HepG2 (cell line): ENCODE measurements at regions not wholly inside any gene's neighbourhood (a gene's known extent, or its start where the extent isn't known, plus 50 kb on each side); places are given as distances from the start of the nearest gene placed in this dataset.
"Not testable (repeated sequence)": the region's sequence is repeated elsewhere in the genome, so short reads cannot be mapped to it uniquely, and the experiment has no call there.

Source experiments
- ATAC-seq: fragments of 200-7000 bp; cut with Tn5 transposase; 3 replicates; pipeline ENCODE4 v1.9.1; 2020; ENCODE audit warnings: mild to moderate bottlenecking, moderate library complexity
- BruUV-seq: library from RNA; stranded (reverse); fragments of 400-500 nt; replicated peaks from 2 replicates; lab custom pipeline; 2021; lab: Mats Ljungman, UMichigan
- CTCF ChIA-PET: fragments of 300-600 bp; formaldehyde crosslinking; extraction: SDS; loops from one replicate; lab custom pipeline; 2021; ENCODE audit warnings: low total read pairs, inconsistent platforms, low intra/inter-chr PET ratio; lab: Yijun Ruan, JAX
- POLR2A ChIA-PET: fragments of 350-600 bp; sonication (Branson Sonifier 250); formaldehyde crosslinking; loops from one replicate; lab custom pipeline; 2020; ENCODE audit warnings: antibody characterized with exemption, inconsistent platforms; lab: Yijun Ruan, JAX
- DNase-seq: peaks from one replicate; pipeline ENCODE4 v3.0.0-alpha.2; 2015; ENCODE audit warnings: low spot score
- FAIRE-seq: peaks from 3 replicates; lab custom pipeline; 2011; peaks lifted over from hg19 to GRCh38; lab: Jason Lieb, UNC
- H2AFZ ChIP-seq: one replicate; pipeline ENCODE4 v1.6.1; 2011; ENCODE audit warnings: low read length, inconsistent platforms
- H3K27ac ChIP-seq: fragments of 300-600 bp; 3 replicates; pipeline ENCODE4 v1.8.0; 2011; ENCODE audit warnings: mixed run types, mild to moderate bottlenecking, mixed read lengths, low read length, inconsistent platforms; ENCODE audit not compliant: insufficient read depth; ENCODE audit errors: extremely low read length
- H3K27me3 ChIP-seq, 2 experiments: fragments of 200-600 bp in 1 of 2; 2 replicates in 1 of 2; 3 replicates in 1 of 2; pipeline versions ENCODE4 v1.6.0 to v1.8.0; 2011; ENCODE audit warnings: low read length in 2 of 2, mild to moderate bottlenecking in 2 of 2, moderate library complexity in 2 of 2, inconsistent platforms in 1 of 2; ENCODE audit not compliant: insufficient read depth in 2 of 2, control insufficient read depth in 1 of 2
- H3K36me3 ChIP-seq, 2 experiments: fragments of 200-600 bp in 1 of 2; replicated peaks in 1 of 2; 2 replicates in 1 of 2; 3 replicates in 1 of 2; pipeline versions ENCODE4 v1.5.1 to v1.8.0; 2011; ENCODE audit warnings: low read length in 2 of 2, inconsistent platforms in 1 of 2; ENCODE audit not compliant: insufficient read depth in 2 of 2, control insufficient read depth in 1 of 2
- H3K4me1 ChIP-seq: 2 replicates; pipeline ENCODE4 v1.5.1; 2012; ENCODE audit warnings: low read length, inconsistent platforms; ENCODE audit not compliant: insufficient read depth
- H3K4me2 ChIP-seq: 2 replicates; pipeline ENCODE4 v1.6.0; 2011; ENCODE audit warnings: low read depth, low read length, inconsistent platforms
- H3K4me3 ChIP-seq, 3 experiments: fragments of 200-600 bp in 1 of 3; sonication (generic), shearing (Covaris generic) in 1 of 3; replicated peaks in 1 of 3; 2 replicates each; pipeline ENCODE4 v1.5.1; 2011 to 2016; ENCODE audit warnings: low read length in 3 of 3, inconsistent platforms in 2 of 3, low read depth in 2 of 3, mild to moderate bottlenecking in 2 of 3, control low read depth in 1 of 3, mixed read lengths in 1 of 3; ENCODE audit not compliant: insufficient read depth in 1 of 3
- H3K79me2 ChIP-seq: one replicate; pipeline ENCODE4 v1.6.1; 2011; ENCODE audit warnings: low read length, inconsistent platforms; ENCODE audit not compliant: insufficient read depth
- H3K9ac ChIP-seq: 2 replicates; pipeline ENCODE4 v1.6.0; 2011; ENCODE audit warnings: mild to moderate bottlenecking, low read depth, low read length, inconsistent platforms; ENCODE audit not compliant: insufficient read depth
- H3K9me3 ChIP-seq: 2 replicates; pipeline ENCODE4 v1.5.1; 2012; ENCODE audit warnings: mild to moderate bottlenecking, low read length
- H4K20me1 ChIP-seq: 2 replicates; pipeline ENCODE4 v1.6.0; 2011; ENCODE audit warnings: inconsistent platforms, mild to moderate bottlenecking, low read length, moderate library complexity; ENCODE audit not compliant: insufficient read depth
- HOXA3 ChIP-seq: sonication (generic); formaldehyde crosslinking; IDR thresholded peaks from 2 replicates; pipeline ENCODE4 v1.5.0; 2020; ENCODE audit warnings: missing genetic modification reagents
- SOX13 ChIP-seq, 3 experiments: fragments of 450-650 bp in 1 of 3; sonication (generic) in 1 of 3; formaldehyde crosslinking in 1 of 3; IDR thresholded peaks in 2 of 3; conservative IDR thresholded peaks in 1 of 3; 2 replicates each; pipeline versions ENCODE4 v1.5.0 to v1.6.1; 2016 to 2020; ENCODE audit warnings: antibody characterized with exemption in 1 of 3, mild to moderate bottlenecking in 1 of 3, missing compliant biosample characterization in 1 of 3, missing genetic modification reagents in 1 of 3, moderate library complexity in 1 of 3
- SOX5 ChIP-seq: IDR thresholded peaks from 2 replicates; pipeline ENCODE4 v1.6.1; 2016; ENCODE audit warnings: borderline replicate concordance
- WGBS: methylation state at CpG from one replicate; pipeline ENCODE4 v1.1.6; 2017; ENCODE audit warnings: low lambda C conversion rate; 5-methylcytosine and 5-hydroxymethylcytosine counted together
- in situ Hi-C: cut with HindIII; loops from 2 replicates; pipeline ENCODE4 v1.10.0; 2017; ENCODE audit warnings: low pct_unique_long_range_greater_than_20kb; ENCODE audit not compliant: extremely low pct_ligation_motif_present
- intact Hi-C: fragments of 100-400 bp; cut with micrococcal nuclease; formaldehyde crosslinking; loops from one replicate; pipeline ENCODE4 v1.10.0; 2022; ENCODE audit not compliant: unreplicated experiment

- peak overlapping the region; percentile 32; the same call in 1 of the 2 replicates for H3K4me2 ChIP-seq
- H3K27me3 ChIP-seq, H2AFZ ChIP-seq, H3K27ac ChIP-seq, DNase-seq, intact Hi-C loops, CTCF ChIA-PET, FAIRE-seq, ATAC-seq, H3K4me3 ChIP-seq, H3K9ac ChIP-seq, H4K20me1 ChIP-seq, H3K4me1 ChIP-seq, H3K9me3 ChIP-seq, H3K36me3 ChIP-seq, in situ Hi-C loops, H3K79me2 ChIP-seq, POLR2A ChIA-PET: not testable (repeated sequence)
- TSS peak; percentile 96 for BruUV-seq
- 0 out of 2 replicates have a peak, but pooled peaks have one; percentile 18 for TF ChIP-seq HOXA3 (CRISPR knock-in tag)
- TF ChIP-seq SOX13 (IDR thresholded peaks at IDR 0.05), result 0 out of 2 replicates have a peak, but pooled peaks have one; percentile 12
- TF ChIP-seq SOX13 (CRISPR knock-in tag; conservative IDR thresholded peaks at IDR 0.05 in 1 of 2, IDR thresholded peaks at IDR 0.05 in 1 of 2), result peak in 1 of 2 experiments; percentile 70; a peak in 2 of 4 replicates
- TF ChIP-seq SOX5 (CRISPR knock-in tag), result peak; percentile 56; the same call in 1 of the 2 replicates
- WGBS, result no CpG with 5 or more reads among the region's 10 CpGs
These were observed 102.1 kb upstream of the MTLN start for GRCh38 chr2:110314472-110314871.

GRCh38 chr2:110313032-110313431 is 100.7 kb upstream of the MTLN start:
- POLR2A ChIA-PET, H3K36me3 ChIP-seq, in situ Hi-C loops, FAIRE-seq, H2AFZ ChIP-seq, DNase-seq, BruUV-seq, H3K27ac ChIP-seq, H3K4me1 ChIP-seq, H3K79me2 ChIP-seq, CTCF ChIA-PET, intact Hi-C loops, H4K20me1 ChIP-seq, H3K9me3 ChIP-seq, H3K27me3 ChIP-seq, H3K4me3 ChIP-seq, H3K9ac ChIP-seq, ATAC-seq, H3K4me2 ChIP-seq: not testable (repeated sequence)
